ENCODE measurements at regions not wholly inside any gene's neighbourhood (a gene's known extent, or its start where the extent isn't known, plus 50 kb on each side); places are given as distances from the start of the nearest gene placed in this dataset.

- Histone ChIP-seq H3K27me3 (ENCODE audit: control insufficient read depth in 1 of 2, insufficient read depth in 2 of 2, low read length in 2 of 2) (no peaks in the 10 kb centered on the region), H3K9me3 (ENCODE audit: control insufficient read depth in 1 of 2, insufficient read depth in 1 of 2, low read length in 2 of 2) (no peaks in the 10 kb centered on the region), H3K27ac (ENCODE audit: low read depth in 1 of 2, low read length in 2 of 2) (no peak overlapping the region), H3K36me3 (ENCODE audit: insufficient read depth, low read length) (no peaks in the 10 kb centered on the region), H3K4me1 (ENCODE audit: insufficient read depth, low read length) (no peaks in the 10 kb centered on the region), H3K4me3 (ENCODE audit: low read length) (no peak overlapping the region)
- Mint-ChIP-seq H3K27ac (no peak overlapping the region), H3K36me3 (ENCODE audit: low read depth) (no peaks in the 10 kb centered on the region), H3K27me3 (no peaks in the 10 kb centered on the region), H3K9me3 (no peaks in the 10 kb centered on the region), H3K4me3 (no peak overlapping the region), H3K4me1 (ENCODE audit: low read depth) (no peaks in the 10 kb centered on the region)
- DNase-seq (no peak), ATAC-seq (ENCODE audit: poor library complexity) (no peak)
- TF ChIP-seq CTCF (IDR thresholded peaks at IDR 0.05): no peak
- ChIA-PET POLR2A (no interaction called here), CTCF (no interaction called here)
- intact Hi-C loops (cut with DNase I, micrococcal nuclease): no loop called here
These were observed 342.9 kb upstream of the DCC start for GRCh38 chr18:51997129-51997528.

DNA sequence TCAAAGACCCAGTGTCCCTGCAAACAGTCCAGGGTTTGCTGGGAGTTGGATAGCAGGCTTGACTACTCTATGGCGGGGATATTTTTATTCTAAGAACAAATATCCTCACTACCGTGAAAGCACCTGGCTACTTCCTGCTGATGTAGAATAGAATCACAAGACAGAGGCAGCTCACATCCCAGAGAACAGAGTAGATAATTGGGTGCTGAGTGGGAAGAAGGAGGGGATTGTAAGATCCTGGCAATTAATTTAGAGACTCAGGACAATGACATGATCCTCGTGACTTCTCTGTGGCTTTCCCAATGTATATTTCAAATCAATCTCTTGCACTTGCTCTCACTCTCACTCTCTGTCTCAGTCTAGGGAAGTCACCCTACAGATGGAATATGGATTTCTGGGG, 341.9 kb upstream of the DCC start:
- no peak for ATAC-seq (ENCODE audit: poor library complexity)
- Histone ChIP-seq H3K27ac (ENCODE audit: low read depth in 1 of 2, low read length in 2 of 2) (no peak overlapping the region), H3K4me1 (ENCODE audit: insufficient read depth, low read length) (no peaks in the 10 kb centered on the region), H3K4me3 (ENCODE audit: low read length) (no peak overlapping the region), H3K9me3 (ENCODE audit: control insufficient read depth in 1 of 2, insufficient read depth in 1 of 2, low read length in 2 of 2) (no peaks in the 10 kb centered on the region), H3K27me3 (ENCODE audit: control insufficient read depth in 1 of 2, insufficient read depth in 2 of 2, low read length in 2 of 2) (no peaks in the 10 kb centered on the region), H3K36me3 (ENCODE audit: insufficient read depth, low read length) (no peaks in the 10 kb centered on the region)
- no peaks in the 10 kb centered on the region for H3K36me3 Mint-ChIP-seq (ENCODE audit: low read depth)
- CTCF ChIA-PET: no interaction called here
- intact Hi-C loops (cut with DNase I, micrococcal nuclease): no loop called here
- no peak for TF ChIP-seq CTCF (IDR thresholded peaks at IDR 0.05)
- H3K4me1 Mint-ChIP-seq (ENCODE audit: low read depth): no peaks in the 10 kb centered on the region
- no peak overlapping the region for H3K27ac Mint-ChIP-seq
- H3K4me3 Mint-ChIP-seq: no peak overlapping the region
- DNase-seq: no peak
- no peaks in the 10 kb centered on the region for H3K9me3 Mint-ChIP-seq
- POLR2A ChIA-PET: no interaction called here
- no peaks in the 10 kb centered on the region for H3K27me3 Mint-ChIP-seq

- Mint-ChIP-seq H3K4me3 (no peak overlapping the region), H3K36me3 (ENCODE audit: low read depth) (no peaks in the 10 kb centered on the region), H3K9me3 (no peaks in the 10 kb centered on the region), H3K4me1 (ENCODE audit: low read depth) (no peaks in the 10 kb centered on the region), H3K27ac (no peak overlapping the region), H3K27me3 (no peaks in the 10 kb centered on the region)
- DNase-seq: no peak
- TF ChIP-seq CTCF (IDR thresholded peaks at IDR 0.05): no peak
- no peak for ATAC-seq (ENCODE audit: poor library complexity)
- H3K4me3 ChIP-seq (ENCODE audit: low read length): no peak overlapping the region
- intact Hi-C loops (cut with DNase I, micrococcal nuclease): no loop called here
- H3K36me3 ChIP-seq (ENCODE audit: insufficient read depth, low read length): no peaks in the 10 kb centered on the region
- no peaks in the 10 kb centered on the region for H3K27me3 ChIP-seq (ENCODE audit: control insufficient read depth in 1 of 2, insufficient read depth in 2 of 2, low read length in 2 of 2)
- H3K4me1 ChIP-seq (ENCODE audit: insufficient read depth, low read length): no peaks in the 10 kb centered on the region
- CTCF ChIA-PET: no interaction called here
- H3K27ac ChIP-seq (ENCODE audit: low read depth in 1 of 2, low read length in 2 of 2): no peak overlapping the region
- H3K9me3 ChIP-seq (ENCODE audit: control insufficient read depth in 1 of 2, insufficient read depth in 1 of 2, low read length in 2 of 2): peaks cover 0 to 4% of the 10 kb centered on the region in 2 experiments
- POLR2A ChIA-PET: no interaction called here
These were observed 341.3 kb upstream of the DCC start for GRCh38 chr18:51998711-51999110.

All from CD4-positive, alpha-beta T cell (primary cell).